K562 (cell line): ENCODE measurements at regions not wholly inside any gene's neighbourhood (a gene's known extent, or its start where the extent isn't known, plus 50 kb on each side); places are given as distances from the start of the nearest gene placed in this dataset.

Experiments
- ATAC-seq: fragments of 200-7000 bp; cut with Tn5 transposase; 3 replicates; pipeline ENCODE4 v1.9.1; 2020; ENCODE audit warnings: moderate library complexity
- BruUV-seq: library from RNA; stranded (reverse); fragments of 400-500 nt; replicated peaks from 2 replicates; lab custom pipeline; 2021; lab: Mats Ljungman, UMichigan
- CTCF ChIA-PET: fragments of 300-600 bp; formaldehyde crosslinking; extraction: SDS; loops from one replicate; lab custom pipeline; 2021; ENCODE audit warnings: low intra/inter-chr PET ratio; lab: Yijun Ruan, JAX
- POLR2A ChIA-PET: fragments of 300-600, 350-650 bp; sonication (Branson Sonifier 250); formaldehyde crosslinking; extraction: SDS; loops from one replicate; lab custom pipeline; 2021; ENCODE audit warnings: antibody characterized with exemption, inconsistent platforms; lab: Yijun Ruan, JAX
- DNase-seq, 4 experiments: peaks; one replicate each; pipeline versions ENCODE4 v3.0.0 to v3.0.0-alpha.2; 2011 to 2018; ENCODE audit warnings: low spot score in 3 of 4, mixed read lengths in 3 of 4; ENCODE audit errors: extremely low read depth in 1 of 4
- FAIRE-seq: peaks from 2 replicates; lab custom pipeline; 2011; peaks lifted over from hg19 to GRCh38; lab: Jason Lieb, UNC
- H2AFZ ChIP-seq: 2 replicates; pipeline ENCODE4 v1.6.0; 2011; ENCODE audit warnings: low read depth, low read length, control low read depth, inconsistent platforms
- H3K27ac ChIP-seq: fragments of 200-600 bp; 3 replicates; pipeline ENCODE4 v1.8.0; 2011; ENCODE audit warnings: low read depth, mild to moderate bottlenecking, control low read depth, inconsistent platforms, low read length, moderate library complexity, mixed read lengths; ENCODE audit errors: extremely low read depth
- H3K27me3 ChIP-seq, 2 experiments: fragments of 300-600 bp in 1 of 2; 2 replicates in 1 of 2; 3 replicates in 1 of 2; pipeline versions ENCODE4 v1.6.0 to v1.8.0; 2011; ENCODE audit warnings: inconsistent platforms in 2 of 2, low read length in 2 of 2, mild to moderate bottlenecking in 1 of 2, mixed read lengths in 1 of 2, moderate library complexity in 1 of 2; ENCODE audit not compliant: control insufficient read depth in 2 of 2, insufficient read depth in 2 of 2
- H3K36me3 ChIP-seq: fragments of 300-600 bp; 3 replicates; pipeline ENCODE4 v1.8.0; 2011; ENCODE audit warnings: mild to moderate bottlenecking, low read length, inconsistent platforms; ENCODE audit not compliant: control insufficient read depth, insufficient read depth
- H3K4me1 ChIP-seq, 2 experiments: fragments of 200-600 bp in 1 of 2; replicated peaks in 1 of 2; 2 replicates in 1 of 2; 3 replicates in 1 of 2; pipeline versions ENCODE4 v1.5.1 to v1.8.0; 2011; ENCODE audit warnings: inconsistent platforms in 2 of 2, low read length in 2 of 2, mild to moderate bottlenecking in 1 of 2, mixed read lengths in 1 of 2, moderate library complexity in 1 of 2; ENCODE audit not compliant: control insufficient read depth in 2 of 2, insufficient read depth in 2 of 2
- H3K4me2 ChIP-seq: 2 replicates; pipeline ENCODE4 v1.6.1; 2011; ENCODE audit warnings: low read length, control low read depth, inconsistent platforms, mixed read lengths; ENCODE audit not compliant: insufficient read depth
- H3K4me3 ChIP-seq: fragments of 200-600 bp; sonication (generic), shearing (Covaris generic); 2 replicates; pipeline ENCODE4 v1.5.1; 2016; ENCODE audit warnings: control low read depth, inconsistent platforms
- H3K79me2 ChIP-seq: fragments of 200-600 bp; 3 replicates; pipeline ENCODE4 v1.8.0; 2011; ENCODE audit warnings: low read length, inconsistent platforms; ENCODE audit not compliant: control insufficient read depth, insufficient read depth
- H3K9ac ChIP-seq, 2 experiments: 2 replicates each; pipeline versions ENCODE4 v1.6.0 to v1.6.1; 2011; ENCODE audit warnings: low read depth in 2 of 2, low read length in 2 of 2, control low read depth in 1 of 2, inconsistent platforms in 1 of 2, mild to moderate bottlenecking in 1 of 2, mixed read lengths in 1 of 2; ENCODE audit not compliant: insufficient read depth in 1 of 2
- H3K9me1 ChIP-seq: one replicate; pipeline ENCODE4 v1.6.0; 2011; ENCODE audit warnings: inconsistent platforms, mild to moderate bottlenecking, low read length, moderate library complexity; ENCODE audit not compliant: control insufficient read depth, insufficient read depth
- H3K9me3 ChIP-seq: replicated peaks from 2 replicates; pipeline ENCODE4 v1.5.1; 2011; ENCODE audit warnings: low read depth, low read length, inconsistent platforms; ENCODE audit not compliant: control insufficient read depth, insufficient read depth
- H4K20me1 ChIP-seq: replicated peaks from 2 replicates; pipeline ENCODE4 v1.6.1; 2011; ENCODE audit warnings: low read length, inconsistent platforms, mixed read lengths; ENCODE audit not compliant: control insufficient read depth, insufficient read depth
- CBFB ChIP-seq: sonication (generic); formaldehyde crosslinking; IDR thresholded peaks from 2 replicates; pipeline ENCODE4 v1.4.0; 2020; ENCODE audit warnings: mild to moderate bottlenecking, missing genetic modification reagents
- RAD21 ChIP-seq, 2 experiments: fragments of 250-450 bp in 1 of 2; fragments of 450-650 bp in 1 of 2; sonication (Bioruptor Pico) in 1 of 2; formaldehyde crosslinking in 1 of 2; IDR thresholded peaks in 1 of 2; conservative IDR thresholded peaks in 1 of 2; 2 replicates each; pipeline versions ENCODE4 v1.4.0 to v1.8.0; 2020 to 2022; ENCODE audit warnings: mild to moderate bottlenecking in 2 of 2, moderate library complexity in 1 of 2
- REST ChIP-seq, 2 experiments: fragments of 450-650 bp; formaldehyde crosslinking in 1 of 2; IDR thresholded peaks; 2 replicates each; pipeline versions ENCODE4 v1.4.0 to v1.6.1; 2014 to 2020; ENCODE audit warnings: mild to moderate bottlenecking in 2 of 2, borderline replicate concordance in 1 of 2, low read depth in 1 of 2
- WGBS: fragments of 100-300 bp; shearing (Covaris generic); methylation state at CpG from one replicate; pipeline ENCODE4 v1.1.6; 2016; ENCODE audit warnings: low coverage, mixed read lengths; ENCODE audit not compliant: insufficient coverage; ENCODE audit errors: missing lambda C conversion rate; 5-methylcytosine and 5-hydroxymethylcytosine counted together
- in situ Hi-C: fragments of 300-500 bp; cut with MboI; formaldehyde crosslinking; loops from 4 replicates; pipeline ENCODE4 v1.15.0; 2018; ENCODE audit warnings: inconsistent platforms, mixed read lengths
- intact Hi-C: fragments of 100-400 bp; cut with micrococcal nuclease; formaldehyde crosslinking; loops from 2 replicates; pipeline ENCODE4 v1.14.2; 2022
- TF ChIP-seq, protein P1 (sequence below), 3 experiments: IDR thresholded peaks in 2 of 3; conservative IDR thresholded peaks in 1 of 3; 2 replicates each; pipeline ENCODE4 v1.5.1; 2011 to 2012; ENCODE audit warnings: low read length in 3 of 3, mild to moderate bottlenecking in 3 of 3, control low read depth in 2 of 3, improper control_type of control experiment in 1 of 3, inconsistent platforms in 1 of 3, low read depth in 1 of 3, mixed read lengths in 1 of 3, moderate library complexity in 1 of 3; ENCODE audit not compliant: insufficient read depth in 2 of 3

- no peak for TF ChIP-seq CBFB
- TF ChIP-seq RAD21 (CRISPR knock-in tag; conservative IDR thresholded peaks at IDR 0.05 in 1 of 2, IDR thresholded peaks at IDR 0.05 in 1 of 2), result peak; percentile 46 to 55; a peak in 3 of 4 replicates
- TF ChIP-seq, protein P1, sequence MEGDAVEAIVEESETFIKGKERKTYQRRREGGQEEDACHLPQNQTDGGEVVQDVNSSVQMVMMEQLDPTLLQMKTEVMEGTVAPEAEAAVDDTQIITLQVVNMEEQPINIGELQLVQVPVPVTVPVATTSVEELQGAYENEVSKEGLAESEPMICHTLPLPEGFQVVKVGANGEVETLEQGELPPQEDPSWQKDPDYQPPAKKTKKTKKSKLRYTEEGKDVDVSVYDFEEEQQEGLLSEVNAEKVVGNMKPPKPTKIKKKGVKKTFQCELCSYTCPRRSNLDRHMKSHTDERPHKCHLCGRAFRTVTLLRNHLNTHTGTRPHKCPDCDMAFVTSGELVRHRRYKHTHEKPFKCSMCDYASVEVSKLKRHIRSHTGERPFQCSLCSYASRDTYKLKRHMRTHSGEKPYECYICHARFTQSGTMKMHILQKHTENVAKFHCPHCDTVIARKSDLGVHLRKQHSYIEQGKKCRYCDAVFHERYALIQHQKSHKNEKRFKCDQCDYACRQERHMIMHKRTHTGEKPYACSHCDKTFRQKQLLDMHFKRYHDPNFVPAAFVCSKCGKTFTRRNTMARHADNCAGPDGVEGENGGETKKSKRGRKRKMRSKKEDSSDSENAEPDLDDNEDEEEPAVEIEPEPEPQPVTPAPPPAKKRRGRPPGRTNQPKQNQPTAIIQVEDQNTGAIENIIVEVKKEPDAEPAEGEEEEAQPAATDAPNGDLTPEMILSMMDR (IDR thresholded peaks at IDR 0.05 in 2 of 3, conservative IDR thresholded peaks at IDR 0.05 in 1 of 3; ENCODE audit: insufficient read depth in 2 of 3, low read depth in 1 of 3, low read length in 3 of 3), result 0 out of 6 replicates have a peak, but pooled peaks of 1 of the 3 experiments have one; percentile 14
- TF ChIP-seq REST (IDR thresholded peaks at IDR 0.05; ENCODE audit: borderline replicate concordance), result peak; percentile 21; the same call in 1 of the 2 replicates
- TF ChIP-seq REST (CRISPR knock-in tag; IDR thresholded peaks at IDR 0.05; ENCODE audit: low read depth), result no peak
- Histone ChIP-seq H3K4me2 (no peak overlapping the region), H3K27ac (no peak overlapping the region), H3K36me3 (no peaks in the 10 kb centered on the region), H3K79me2 (no peaks in the 10 kb centered on the region), H3K4me1 (no peaks in the 10 kb centered on the region), H2AFZ (no peak overlapping the region), H3K4me3 (no peak overlapping the region), H3K27me3 (no peaks in the 10 kb centered on the region), H3K9me3 (no peaks in the 10 kb centered on the region), H3K9me1 (no peaks in the 10 kb centered on the region), H3K9ac (no peak overlapping the region), H4K20me1 (no peaks in the 10 kb centered on the region)
- in situ Hi-C loops (no loop called here), intact Hi-C loops (no loop called here)
- DNase-seq, result no peak
- FAIRE-seq, result no peak
- BruUV-seq, result no TSS peak
- ChIA-PET POLR2A (no interaction called here), CTCF (interaction anchor here (0.7 to 1.1 kb wide), 2 partner anchors 189 to 207 kb away, joined by 4 read pairs; no protein-coding TSS in a partner anchor)
- no peak for ATAC-seq
- 0% methylated on average over 9 of the region's 9 CpGs for WGBS
Measured at GRCh38 chr3:4083225-4084015, 219.7 kb upstream of the SETMAR start.
